ENCODE measurements at regions not wholly inside any gene's neighbourhood (a gene's known extent, or its start where the extent isn't known, plus 50 kb on each side); places are given as distances from the start of the nearest gene placed in this dataset.
"Not testable (repeated sequence)": the region's sequence is repeated elsewhere in the genome, so short reads cannot be mapped to it uniquely, and the experiment has no call there.

DNA sequence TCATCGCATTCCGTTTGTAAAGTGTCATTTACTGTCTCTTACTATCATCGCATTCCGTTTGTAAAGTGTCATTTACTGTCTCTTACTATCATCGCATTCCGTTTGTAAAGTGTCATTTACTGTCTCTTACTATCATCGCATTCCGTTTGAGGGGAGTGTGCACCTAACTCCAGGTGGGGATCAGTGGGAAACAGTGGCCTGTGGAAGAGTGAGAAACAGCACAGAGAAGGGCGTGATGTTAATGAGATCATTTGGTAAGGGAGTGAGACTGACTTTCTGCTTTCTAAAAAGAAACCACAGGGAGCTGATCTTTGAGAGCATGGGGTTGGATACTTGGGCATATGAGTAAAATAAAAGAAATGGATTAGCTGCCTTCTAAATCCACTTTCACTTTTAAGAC, 77.5 kb upstream of the ZPLD1 start:
- DNase-seq; intact Hi-C loops (cut with DNase I): not testable (repeated sequence)

DNA sequence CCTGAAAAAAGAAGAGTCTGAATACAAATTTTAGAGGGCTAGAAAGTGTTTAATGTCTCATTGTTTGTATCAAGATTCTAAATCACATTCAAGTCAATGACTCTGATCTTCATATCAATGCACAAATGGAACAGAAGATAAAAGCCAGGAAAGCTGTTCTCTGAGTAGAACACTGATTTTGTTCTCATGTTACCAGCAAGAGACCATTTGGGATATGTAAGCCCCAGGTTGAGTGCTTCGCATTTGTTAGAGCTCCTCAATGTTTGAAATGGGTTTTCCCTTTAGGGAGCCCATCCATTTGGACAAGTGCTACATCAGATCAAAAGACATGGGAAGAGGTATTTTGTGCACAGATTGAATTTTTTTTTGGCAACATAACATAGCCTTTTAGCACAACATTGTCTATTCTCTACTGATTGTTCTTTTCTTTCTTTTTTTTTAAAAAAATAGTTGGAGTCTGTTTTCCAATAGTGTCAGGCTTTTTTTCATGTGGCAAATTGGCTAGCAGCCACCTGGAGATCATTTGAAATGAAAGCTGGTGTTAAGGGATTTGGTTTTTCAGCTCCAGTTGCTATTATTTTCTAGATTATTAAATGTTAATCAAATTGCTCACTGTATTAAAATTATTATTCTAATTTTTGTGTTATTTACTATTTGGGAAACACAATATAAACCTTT, 74.5 kb upstream of the ZPLD1 start:
- no peak for DNase-seq
- intact Hi-C loops (cut with DNase I): no loop called here

DNA sequence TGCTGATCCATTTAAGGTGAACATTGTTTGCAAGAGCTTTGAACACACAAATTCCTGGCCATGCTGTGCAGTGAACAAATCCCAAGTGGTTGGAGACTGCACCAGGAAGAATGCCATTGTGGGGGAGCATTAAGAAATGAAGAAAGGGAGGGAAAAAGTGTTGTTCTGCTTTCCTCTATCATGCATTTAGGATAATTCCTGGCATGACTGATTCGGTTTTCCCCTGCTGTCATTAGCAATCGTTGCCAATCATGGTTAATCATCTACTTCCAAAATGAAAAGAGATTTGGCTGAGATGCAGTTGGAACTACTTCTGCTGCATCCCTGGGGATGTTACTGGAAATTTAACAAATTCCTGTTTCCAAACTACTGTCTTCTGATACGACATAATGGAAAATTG, 73.7 kb upstream of the ZPLD1 start:
- DNase-seq: no peak
- intact Hi-C loops (cut with DNase I): no loop called here

DNA sequence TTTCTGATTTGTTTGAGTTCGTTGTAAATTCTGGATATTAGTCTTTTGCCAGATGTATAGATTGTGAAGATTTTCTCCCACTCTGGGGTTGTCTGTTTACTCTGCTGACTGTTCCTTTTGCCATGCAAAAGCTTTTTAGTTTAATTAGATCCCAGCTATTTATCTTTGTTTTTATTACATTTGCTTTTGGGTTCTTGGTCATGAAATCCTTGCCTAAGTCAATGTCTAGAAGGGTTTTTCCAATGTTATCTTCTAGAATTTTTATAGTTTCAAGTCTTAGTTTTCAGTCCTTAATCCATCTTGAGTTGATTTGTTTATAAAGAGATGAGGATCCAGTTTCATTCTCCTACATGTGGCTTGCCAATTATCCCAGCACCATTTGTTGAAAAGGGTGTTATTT, 68.7 kb upstream of the ZPLD1 start:
- intact Hi-C loops (cut with DNase I); DNase-seq: not testable (repeated sequence)

DNA sequence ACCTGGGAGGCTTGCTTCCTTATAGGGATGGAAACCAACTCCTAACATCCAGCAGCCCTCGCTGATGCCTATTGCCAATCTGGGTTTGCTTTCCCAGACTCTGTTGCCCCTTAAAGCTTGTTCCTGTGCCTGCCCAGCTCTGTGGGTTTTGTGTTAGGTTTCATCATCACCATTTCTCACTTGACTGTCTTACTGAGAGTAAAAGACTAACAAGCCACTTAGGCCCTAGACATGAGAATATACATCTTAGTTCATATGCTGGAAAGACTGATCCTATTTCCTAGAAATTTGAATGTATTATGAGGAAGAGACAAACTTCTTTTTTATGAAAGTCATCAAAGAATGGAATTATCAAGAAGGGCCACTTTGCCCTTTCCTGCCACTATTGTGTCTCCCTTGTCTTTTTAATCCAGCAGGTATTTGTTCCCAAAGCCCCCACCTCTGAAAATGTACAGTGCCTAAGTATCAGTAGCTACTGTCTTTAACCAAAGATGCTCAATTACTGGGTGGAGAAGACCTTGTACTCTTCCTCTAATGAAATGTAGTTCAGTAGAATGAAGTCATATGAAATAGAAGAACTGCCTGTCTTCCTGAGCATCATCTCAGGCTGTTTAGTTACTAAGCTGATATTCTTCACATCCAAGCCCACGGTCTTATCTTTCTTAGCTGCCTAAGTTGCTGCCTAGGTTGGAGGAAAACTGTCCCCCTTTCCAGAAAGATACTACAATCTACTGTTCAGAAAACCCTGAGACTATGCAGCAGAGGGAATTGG, 59.8 kb upstream of the ZPLD1 start:
- intact Hi-C loops (cut with DNase I): no loop called here
- no peak for DNase-seq

DNA sequence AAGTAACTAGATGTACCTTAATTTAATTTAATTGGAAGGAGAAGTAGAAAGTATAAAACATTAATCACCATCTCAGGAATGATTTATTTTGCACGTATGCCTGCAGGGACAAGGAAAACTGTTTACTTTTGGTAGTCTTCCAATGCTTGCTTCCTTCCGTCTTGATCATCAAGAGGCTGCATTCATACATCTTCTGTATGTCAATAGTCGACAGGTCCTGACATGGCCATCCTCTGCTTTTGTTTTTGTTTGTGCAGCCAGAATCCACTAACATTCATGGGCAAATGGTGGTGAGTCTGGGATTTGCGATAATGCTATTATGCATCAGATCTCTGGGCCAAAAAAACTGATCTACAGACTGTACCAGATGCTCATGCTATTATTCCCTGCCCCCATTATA, 56.6 kb upstream of the ZPLD1 start:
- intact Hi-C loops (cut with DNase I): no loop called here
- no peak for DNase-seq

DNA sequence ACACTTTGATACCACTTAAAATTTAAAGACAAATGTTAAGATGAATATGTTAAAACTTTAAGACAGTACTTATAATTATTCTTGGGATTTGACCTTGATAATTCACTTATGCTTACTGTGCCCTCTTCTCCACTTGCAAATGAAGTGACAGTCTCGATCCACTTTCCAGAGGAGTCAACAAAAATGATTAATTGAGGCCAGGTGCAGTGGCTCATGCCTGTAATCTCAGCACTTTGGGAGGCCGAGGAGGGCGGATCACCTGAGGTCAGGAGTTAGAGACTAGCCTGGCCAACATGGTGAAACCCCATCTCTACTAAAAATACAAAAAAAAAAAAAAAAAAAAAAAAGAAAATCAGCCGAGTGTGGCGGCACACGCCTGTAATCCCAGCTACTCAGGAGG, 52.6 kb upstream of the ZPLD1 start:
- DNase-seq; intact Hi-C loops (cut with DNase I): not testable (repeated sequence)

Measured in posterior cingulate gyrus (tissue), 11 donors.